Dendritic cell treated with granulocyte-macrophage colony-stimulating factor and Interleukin-4, amounts not matched to agents 40 ng/mL and 50 ng/mL, for 4 days (primary cell): ENCODE measurements at regions not wholly inside any gene's neighbourhood (a gene's known extent, or its start where the extent isn't known, plus 50 kb on each side); places are given as distances from the start of the nearest gene placed in this dataset.

ENCODE experiments used
- H3K27ac Mint-ChIP-seq: one replicate; pipeline ENCODE4 v1.8.0; 2022; ENCODE audit warnings: mild to moderate bottlenecking, mixed read lengths
- H3K27me3 Mint-ChIP-seq: one replicate; pipeline ENCODE4 v1.8.0; 2022; ENCODE audit warnings: mild to moderate bottlenecking, mixed read lengths
- H3K36me3 Mint-ChIP-seq: one replicate; pipeline ENCODE4 v1.8.0; 2022; ENCODE audit warnings: low read depth, mixed read lengths
- H3K4me1 Mint-ChIP-seq: one replicate; pipeline ENCODE4 v1.8.0; 2022; ENCODE audit warnings: low read depth, mixed read lengths
- H3K4me3 Mint-ChIP-seq: one replicate; pipeline ENCODE4 v1.8.0; 2022; ENCODE audit warnings: mild to moderate bottlenecking, moderate library complexity, mixed read lengths
- H3K9me3 Mint-ChIP-seq: one replicate; pipeline ENCODE4 v1.8.0; 2022; ENCODE audit warnings: mixed read lengths
- intact Hi-C: fragments of 100-400 bp; cut with micrococcal nuclease; formaldehyde crosslinking; loops from one replicate; pipeline ENCODE4 v1.15.0; 2022

DNA sequence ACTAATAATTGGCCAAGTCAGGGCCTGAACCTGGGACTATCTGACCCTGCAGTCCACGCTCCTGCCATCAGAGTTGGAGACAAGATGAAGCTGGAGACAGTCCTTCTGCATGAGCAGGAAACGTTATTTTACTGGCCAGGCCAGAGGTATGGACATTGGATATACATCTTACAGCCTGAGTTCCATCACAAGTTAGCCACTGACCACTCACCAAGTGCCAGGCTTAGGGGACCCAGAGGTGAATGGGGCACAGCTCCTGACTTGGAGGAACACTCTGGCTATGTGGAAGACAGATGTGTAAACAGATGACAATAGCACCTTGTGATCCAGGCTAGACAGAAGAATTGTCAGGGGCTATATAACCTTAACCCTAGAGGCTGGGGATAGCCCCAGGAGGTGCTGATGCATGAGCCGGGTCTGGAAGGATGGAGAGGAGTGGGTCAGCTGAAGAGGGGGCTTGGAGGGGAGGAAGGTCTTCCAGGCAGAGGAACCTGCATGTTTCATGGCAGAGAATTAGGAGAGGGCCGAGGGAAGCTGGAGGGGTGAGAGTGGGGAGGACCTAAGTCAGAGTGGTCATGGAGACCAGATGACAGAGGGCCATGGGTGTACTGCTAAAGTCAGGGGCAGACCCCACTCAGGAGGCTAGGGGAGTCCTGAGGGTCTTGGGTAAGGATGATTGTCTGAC, 52.5 kb upstream of the DMRTB1 start:
- Mint-ChIP-seq H3K27me3 (peaks cover 6% of the 10 kb centered on the region), H3K4me3 (no peak overlapping the region), H3K36me3 (no peaks in the 10 kb centered on the region), H3K27ac (no peak overlapping the region), H3K4me1 (peaks cover 5% of the 10 kb centered on the region), H3K9me3 (no peaks in the 10 kb centered on the region)
- intact Hi-C loops, result no loop called here

- no peak overlapping the region for H3K27ac Mint-ChIP-seq
- no peaks in the 10 kb centered on the region for H3K4me1 Mint-ChIP-seq
- H3K27me3 Mint-ChIP-seq, result peaks cover 6% of the 10 kb centered on the region
- no peak overlapping the region for H3K4me3 Mint-ChIP-seq
- H3K36me3 Mint-ChIP-seq, result no peaks in the 10 kb centered on the region
- intact Hi-C loops, result no loop called here
- H3K9me3 Mint-ChIP-seq, result no peaks in the 10 kb centered on the region
Measured at GRCh38 chr1:53408013-53408754, 51.0 kb upstream of the DMRTB1 start.

DNA sequence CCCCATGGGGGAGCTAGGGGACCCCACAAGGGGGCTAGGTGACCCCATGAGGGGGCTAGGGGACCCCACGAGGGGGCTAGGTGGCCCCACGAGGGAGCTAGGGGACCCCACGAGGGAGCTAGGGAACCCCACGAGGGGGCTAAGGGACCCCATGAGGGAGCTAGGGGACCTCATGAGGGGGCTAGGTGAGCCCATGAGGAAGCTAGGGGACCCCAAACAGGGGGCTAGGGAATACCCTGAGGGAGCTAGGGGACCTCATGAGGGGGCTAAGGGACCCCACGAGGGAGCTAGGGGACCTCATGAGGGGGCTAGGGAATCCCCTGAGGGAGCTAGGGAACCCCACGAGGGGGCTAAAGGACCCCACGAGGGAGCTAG, 50.5 kb upstream of the DMRTB1 start:
- Mint-ChIP-seq H3K36me3 (no peaks in the 10 kb centered on the region), H3K27me3 (peaks cover 7% of the 10 kb centered on the region), H3K4me1 (no peaks in the 10 kb centered on the region), H3K27ac (no peak overlapping the region), H3K4me3 (no peak overlapping the region), H3K9me3 (no peaks in the 10 kb centered on the region)
- intact Hi-C loops, result no loop called here

DNA sequence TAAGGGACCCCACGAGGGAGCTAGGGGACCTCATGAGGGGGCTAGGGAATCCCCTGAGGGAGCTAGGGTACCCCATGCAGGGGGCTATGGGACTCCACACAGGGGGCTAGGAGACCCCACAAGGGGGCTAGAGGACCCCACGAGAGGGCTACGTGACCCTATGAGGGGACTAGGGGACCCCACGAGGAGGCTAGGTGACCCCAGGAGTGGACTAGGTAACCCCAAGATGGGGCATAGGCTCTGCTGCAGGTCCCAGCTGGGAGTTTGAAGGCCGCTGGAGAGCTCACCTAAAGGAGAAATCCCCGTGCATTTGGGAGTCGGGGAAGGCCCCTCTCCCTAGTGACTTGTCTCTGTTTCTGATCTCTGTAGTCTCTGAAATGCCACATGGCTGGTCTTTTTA, 50.0 kb upstream of the DMRTB1 start:
- H3K9me3 Mint-ChIP-seq, result no peaks in the 10 kb centered on the region
- H3K4me1 Mint-ChIP-seq, result no peaks in the 10 kb centered on the region
- no peak overlapping the region for H3K27ac Mint-ChIP-seq

More for the DNA sequence above, 50.0 kb upstream of the DMRTB1 start:
- Mint-ChIP-seq H3K36me3 (no peaks in the 10 kb centered on the region), H3K27me3 (peaks cover 9% of the 10 kb centered on the region), H3K4me3 (no peak overlapping the region)
- intact Hi-C loops, result no loop called here
